Upper lobe of left lung (tissue), 6 donors: ENCODE measurements at regions not wholly inside any gene's neighbourhood (a gene's known extent, or its start where the extent isn't known, plus 50 kb on each side); places are given as distances from the start of the nearest gene placed in this dataset.

ENCODE experiments used
- ATAC-seq, 2 donors: fragments of 200-7000 bp; cut with Tn5 transposase; one replicate each; pipeline ENCODE4 v1.9.1; 2022; ENCODE audit warnings: mild to moderate bottlenecking in 2 of 2, moderate library complexity in 2 of 2; ENCODE audit not compliant: low FRiP score in 2 of 2
- DNase-seq, 2 donors: peaks; one replicate each; pipeline ENCODE4 v3.0.0-alpha.2; 2019 to 2020
- H3K27ac ChIP-seq, 4 donors: fragments of 200-600 bp; sonication (generic); one replicate each; pipeline ENCODE4 v1.5.1; 2016 to 2019
- H3K27me3 ChIP-seq, 4 donors: fragments of 200-600 bp; sonication (generic); one replicate each; pipeline ENCODE4 v1.5.1; 2017 to 2019
- H3K36me3 ChIP-seq, 4 donors: fragments of 200-600 bp; sonication (generic); one replicate each; pipeline ENCODE4 v1.5.1; 2016 to 2019
- H3K4me1 ChIP-seq, 4 donors: fragments of 200-600 bp; sonication (generic); one replicate each; pipeline ENCODE4 v1.5.1; 2018 to 2019
- H3K4me3 ChIP-seq, 4 donors: fragments of 200-600 bp; sonication (generic); one replicate each; pipeline ENCODE4 v1.5.1; 2017 to 2019; ENCODE audit warnings: mild to moderate bottlenecking in 2 of 4, moderate library complexity in 1 of 4
- H3K9me3 ChIP-seq, 4 donors: fragments of 200-600 bp; sonication (generic); one replicate each; pipeline ENCODE4 v1.5.1; 2018 to 2019
- CTCF ChIP-seq, 6 experiments: fragments of 450-650 bp in 4 of 6; fragments of 200-600 bp in 2 of 6; sonication (generic) in 2 of 6; IDR thresholded peaks; one replicate each; pipeline ENCODE4 v1.5.1; 2016 to 2019; ENCODE audit warnings: antibody characterized with exemption in 6 of 6
- EP300 ChIP-seq, 4 donors: sonication (generic); formaldehyde crosslinking; IDR thresholded peaks; one replicate each; pipeline ENCODE4 v1.5.1; 2017; ENCODE audit warnings: antibody characterized with exemption in 4 of 4, control low read depth in 2 of 4
- POLR2A ChIP-seq, 4 donors: fragments of 450-650 bp; IDR thresholded peaks; one replicate each; pipeline ENCODE4 v1.5.1; 2016 to 2017; ENCODE audit warnings: antibody characterized with exemption in 4 of 4, mild to moderate bottlenecking in 2 of 4
- POLR2AphosphoS5 ChIP-seq, 2 donors: sonication (generic); formaldehyde crosslinking; IDR thresholded peaks; one replicate each; pipeline ENCODE4 v1.5.1; 2017; ENCODE audit warnings: antibody characterized with exemption in 2 of 2
- WGBS, 2 donors: methylation state at CpG; one replicate each; pipeline ENCODE4 v1.1.5; 2017 to 2018; 5-methylcytosine and 5-hydroxymethylcytosine counted together
- donor health status: DM: no; HTN: no; CAD: no; lungs with moderate emphysema.
- donor health status: DM: no; HTN: yes; CAD: no; lungs with severe emphysema.

DNA sequence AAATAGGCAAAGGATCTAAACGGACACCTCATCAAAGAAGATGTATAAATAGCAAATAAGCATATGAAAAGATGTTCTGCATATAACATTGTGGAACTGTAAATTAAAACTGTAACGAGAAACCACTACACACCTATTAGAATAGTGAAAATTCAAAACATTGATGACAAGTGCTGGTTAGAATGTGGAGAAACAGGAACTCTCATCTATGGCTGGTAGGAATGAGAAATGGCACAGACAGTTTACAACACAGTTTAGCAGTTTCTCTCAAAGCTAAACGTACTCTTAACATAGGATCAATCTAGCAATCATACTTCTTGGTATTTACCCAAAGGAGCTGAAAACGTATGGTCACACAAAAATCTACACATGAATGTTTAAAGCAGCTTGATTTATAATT lies 126.2 kb downstream of the TRIB2 start:
- H3K4me1 ChIP-seq, result no peaks in the 10 kb centered on the region
- DNase-seq, result no peak
- ATAC-seq, result no peak
- WGBS, 2 donors, result 68 to 76% methylated on average over 4 of the region's 4 CpGs
- TF ChIP-seq EP300 (IDR thresholded peaks at IDR 0.05) (no peak), CTCF (IDR thresholded peaks at IDR 0.05) (no peak), POLR2A (IDR thresholded peaks at IDR 0.05) (no peak), POLR2AphosphoS5 (IDR thresholded peaks at IDR 0.05) (no peak)
- H3K4me3 ChIP-seq, result no peak overlapping the region
- H3K36me3 ChIP-seq, result no peaks in the 10 kb centered on the region
- no peaks in the 10 kb centered on the region for H3K27me3 ChIP-seq
- no peak overlapping the region for H3K27ac ChIP-seq
- no peaks in the 10 kb centered on the region for H3K9me3 ChIP-seq

GRCh38 chr2:12844511-12844910 lies 127.8 kb downstream of the TRIB2 start:
- TF ChIP-seq POLR2AphosphoS5 (IDR thresholded peaks at IDR 0.05), result no peak
- TF ChIP-seq EP300 (IDR thresholded peaks at IDR 0.05), result no peak
- TF ChIP-seq CTCF (IDR thresholded peaks at IDR 0.05), result no peak
- no peak for TF ChIP-seq POLR2A (IDR thresholded peaks at IDR 0.05)
- no peaks in the 10 kb centered on the region for H3K27me3 ChIP-seq
- DNase-seq (no peak), ATAC-seq (no peak)
- no peaks in the 10 kb centered on the region for H3K4me1 ChIP-seq
- H3K36me3 ChIP-seq, result no peaks in the 10 kb centered on the region
- WGBS, 2 donors, result 81 to 82% methylated on average over 9 of the region's 9 CpGs
- H3K27ac ChIP-seq, result no peak overlapping the region
- no peak overlapping the region for H3K4me3 ChIP-seq
- no peaks in the 10 kb centered on the region for H3K9me3 ChIP-seq

DNA sequence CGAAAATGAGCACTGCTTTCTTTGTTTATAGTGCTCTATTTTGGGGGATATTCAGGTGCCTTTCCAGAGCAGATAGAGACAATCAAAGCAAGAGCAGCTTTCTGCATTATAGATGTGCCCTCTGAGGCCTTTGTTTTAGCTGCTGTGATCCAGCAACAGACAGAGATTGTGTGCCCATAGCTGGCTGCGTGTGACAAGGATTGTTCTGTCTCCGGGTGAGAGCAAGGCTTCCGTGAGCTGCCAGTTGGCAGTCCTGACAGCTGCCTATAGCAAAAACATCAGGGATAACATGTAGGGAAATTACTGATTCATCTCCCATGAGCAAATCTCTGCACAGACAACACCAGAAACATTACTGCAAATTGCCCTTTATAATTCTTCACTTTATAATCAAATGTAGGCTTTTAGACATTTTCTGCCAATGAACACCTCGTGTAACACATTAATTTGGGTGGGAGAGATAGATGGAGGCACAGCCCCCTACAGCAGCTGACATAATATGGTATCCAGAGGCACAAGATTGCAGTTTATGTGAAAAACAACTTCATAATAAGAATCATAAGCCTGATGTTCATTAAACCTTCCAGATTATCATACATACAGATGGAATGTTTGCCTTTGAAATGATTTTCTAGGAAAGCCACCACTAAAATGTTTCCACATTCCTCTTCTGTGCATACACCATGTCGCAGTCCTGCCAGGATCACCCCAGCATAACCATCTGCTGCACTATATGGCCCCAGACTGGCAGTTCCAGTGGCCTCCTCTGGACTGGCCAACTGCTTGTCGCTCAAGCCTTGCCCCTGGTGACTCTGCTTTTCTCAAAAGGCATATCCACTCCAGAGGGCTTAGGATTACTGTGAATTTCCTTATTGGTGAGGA lies 131.2 kb downstream of the TRIB2 start:
- no peak for ATAC-seq
- H3K9me3 ChIP-seq, result no peaks in the 10 kb centered on the region
- no peaks in the 10 kb centered on the region for H3K36me3 ChIP-seq
- no peaks in the 10 kb centered on the region for H3K27me3 ChIP-seq
- TF ChIP-seq EP300 (IDR thresholded peaks at IDR 0.05) (no peak), POLR2AphosphoS5 (IDR thresholded peaks at IDR 0.05) (no peak), CTCF (IDR thresholded peaks at IDR 0.05) (no peak), POLR2A (IDR thresholded peaks at IDR 0.05) (no peak)
- no peak overlapping the region for H3K27ac ChIP-seq
- H3K4me1 ChIP-seq, result no peaks in the 10 kb centered on the region
- DNase-seq, result no peak
- 86 to 94% methylated on average over 7 of the region's 7 CpGs for WGBS, 2 donors
- no peak overlapping the region for H3K4me3 ChIP-seq

GRCh38 chr2:12852135-12852534 lies 135.4 kb downstream of the TRIB2 start:
- DNase-seq, result no peak
- no peak for ATAC-seq
- 89 to 90% methylated on average over 9 of the region's 9 CpGs for WGBS, 2 donors

DNA sequence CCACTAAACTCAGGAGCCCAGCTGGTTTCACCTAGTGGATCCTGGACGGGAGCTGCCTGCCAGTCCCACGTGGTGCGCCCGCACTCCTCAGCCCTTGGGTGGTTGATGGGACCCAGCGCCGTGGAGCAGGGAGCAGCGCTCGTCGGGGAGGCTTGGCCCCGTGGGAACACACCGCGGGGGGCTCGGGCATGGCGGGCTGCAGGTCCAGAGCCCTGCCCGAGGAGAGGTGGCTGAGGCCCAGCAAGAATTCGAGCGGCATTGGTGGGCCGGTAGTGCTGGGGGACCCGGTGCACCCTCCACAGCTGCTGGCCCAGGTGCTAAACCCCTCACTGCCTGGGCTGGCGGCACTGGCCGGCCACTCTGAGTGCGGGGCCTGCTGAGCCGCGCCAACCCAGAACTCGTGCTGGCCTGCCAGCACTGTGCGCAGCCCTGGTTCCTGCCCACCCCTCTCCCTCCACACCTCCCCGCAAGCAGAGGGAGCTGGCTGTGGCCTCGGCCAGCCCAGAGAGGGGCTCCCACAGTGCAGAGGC lies 137.3 kb downstream of the TRIB2 start:
- WGBS, 2 donors, result 82% methylated on average over 28 of the region's 28 CpGs; no CpG with 5 or more reads in 1 of the 2 donors
- Histone ChIP-seq H3K27me3 (no peaks in the 10 kb centered on the region), H3K27ac (no peak overlapping the region), H3K4me3 (no peak overlapping the region), H3K36me3 (no peaks in the 10 kb centered on the region), H3K4me1 (peaks cover 6 to 12% (median 12%) of the 10 kb centered on the region in 4 donors), H3K9me3 (no peaks in the 10 kb centered on the region)
- peak in 1 of 2 donors; percentile 71 for DNase-seq
- ATAC-seq, result no peak
- TF ChIP-seq POLR2AphosphoS5 (IDR thresholded peaks at IDR 0.05) (no peak), CTCF (IDR thresholded peaks at IDR 0.05) (no peak), EP300 (IDR thresholded peaks at IDR 0.05) (no peak), POLR2A (IDR thresholded peaks at IDR 0.05) (no peak)

More at GRCh38 chr2:12852135-12852534, 135.4 kb downstream of the TRIB2 start:
- no peaks in the 10 kb centered on the region for H3K9me3 ChIP-seq
- peaks cover 3 to 9% (median 6%) of the 10 kb centered on the region in 4 donors for H3K4me1 ChIP-seq
- H3K4me3 ChIP-seq, result no peak overlapping the region
- no peaks in the 10 kb centered on the region for H3K36me3 ChIP-seq
- H3K27ac ChIP-seq, result no peak overlapping the region
- TF ChIP-seq POLR2AphosphoS5 (IDR thresholded peaks at IDR 0.05), result no peak
- TF ChIP-seq EP300 (IDR thresholded peaks at IDR 0.05), result no peak
- no peaks in the 10 kb centered on the region for H3K27me3 ChIP-seq
